ENCODE measurements at regions not wholly inside any gene's neighbourhood (a gene's known extent, or its start where the extent isn't known, plus 50 kb on each side); places are given as distances from the start of the nearest gene placed in this dataset.

DNA sequence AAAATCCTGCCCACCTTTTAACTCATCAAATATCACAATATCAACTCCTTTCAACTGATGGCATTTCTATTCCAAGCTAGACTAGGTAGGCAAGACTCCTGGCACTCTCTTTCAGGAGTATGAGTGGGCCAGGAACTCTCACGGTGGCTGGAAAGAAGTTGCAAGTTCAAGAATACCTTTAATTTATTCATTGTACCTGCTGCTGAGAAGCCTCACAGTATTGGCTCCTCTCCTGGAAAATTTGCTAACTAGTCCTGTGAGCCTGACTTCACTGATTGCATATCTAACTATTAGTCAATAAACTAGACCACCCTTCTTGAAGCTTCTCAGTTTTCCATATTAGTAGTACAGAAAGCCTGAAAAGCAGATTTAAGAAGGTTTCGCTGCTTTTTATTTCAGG is 120.2 kb downstream of the DUSP10 start:
- Histone ChIP-seq H3K9ac (ENCODE audit: low read length) (no peak overlapping the region), H3K4me1 (ENCODE audit: insufficient read depth, low read length) (peaks cover 8% of the 10 kb centered on the region), H3K4me3 (ENCODE audit: low read length) (no peak overlapping the region), H3K27me3 (ENCODE audit: low read length) (no peaks in the 10 kb centered on the region), H3K4me2 (ENCODE audit: low read length) (no peak overlapping the region), H3K27ac (ENCODE audit: low read length) (no peak overlapping the region), H3F3A (ENCODE audit: low read length, unreplicated experiment) (no peaks in the 10 kb centered on the region), H3K9me2 (replicated peaks; ENCODE audit: low read length) (no peaks in the 10 kb centered on the region), H4K20me1 (ENCODE audit: low read length) (no peaks in the 10 kb centered on the region), H2AFZ (ENCODE audit: low read length) (no peak overlapping the region), H3K9me3 (ENCODE audit: low read length) (no peaks in the 10 kb centered on the region), H3K79me2 (ENCODE audit: low read length) (no peaks in the 10 kb centered on the region), H3K36me3 (ENCODE audit: low read depth, low read length) (no peaks in the 10 kb centered on the region)
- intact Hi-C loops (cut with micrococcal nuclease): loop anchor here (1.0 kb wide), 1 partner anchor 37 kb away; no protein-coding TSS in a partner anchor
- DNase-seq (no peak), ATAC-seq (no peak)
- ChIA-PET CTCF (no interaction called here), POLR2A (ENCODE audit: unreplicated experiment) (no interaction called here)
- TF ChIP-seq, protein P1, sequence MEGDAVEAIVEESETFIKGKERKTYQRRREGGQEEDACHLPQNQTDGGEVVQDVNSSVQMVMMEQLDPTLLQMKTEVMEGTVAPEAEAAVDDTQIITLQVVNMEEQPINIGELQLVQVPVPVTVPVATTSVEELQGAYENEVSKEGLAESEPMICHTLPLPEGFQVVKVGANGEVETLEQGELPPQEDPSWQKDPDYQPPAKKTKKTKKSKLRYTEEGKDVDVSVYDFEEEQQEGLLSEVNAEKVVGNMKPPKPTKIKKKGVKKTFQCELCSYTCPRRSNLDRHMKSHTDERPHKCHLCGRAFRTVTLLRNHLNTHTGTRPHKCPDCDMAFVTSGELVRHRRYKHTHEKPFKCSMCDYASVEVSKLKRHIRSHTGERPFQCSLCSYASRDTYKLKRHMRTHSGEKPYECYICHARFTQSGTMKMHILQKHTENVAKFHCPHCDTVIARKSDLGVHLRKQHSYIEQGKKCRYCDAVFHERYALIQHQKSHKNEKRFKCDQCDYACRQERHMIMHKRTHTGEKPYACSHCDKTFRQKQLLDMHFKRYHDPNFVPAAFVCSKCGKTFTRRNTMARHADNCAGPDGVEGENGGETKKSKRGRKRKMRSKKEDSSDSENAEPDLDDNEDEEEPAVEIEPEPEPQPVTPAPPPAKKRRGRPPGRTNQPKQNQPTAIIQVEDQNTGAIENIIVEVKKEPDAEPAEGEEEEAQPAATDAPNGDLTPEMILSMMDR (conservative IDR thresholded peaks at IDR 0.05; ENCODE audit: low read depth, low read length): no peak
- TF ChIP-seq EZH2 (IDR thresholded peaks at IDR 0.05; ENCODE audit: low read length, unreplicated experiment) (no peak), EZH2phosphoT487 (IDR thresholded peaks at IDR 0.05; ENCODE audit: borderline replicate concordance, low read length) (no peak)
- no TSS peak for BruUV-seq (replicated peaks)

DNA sequence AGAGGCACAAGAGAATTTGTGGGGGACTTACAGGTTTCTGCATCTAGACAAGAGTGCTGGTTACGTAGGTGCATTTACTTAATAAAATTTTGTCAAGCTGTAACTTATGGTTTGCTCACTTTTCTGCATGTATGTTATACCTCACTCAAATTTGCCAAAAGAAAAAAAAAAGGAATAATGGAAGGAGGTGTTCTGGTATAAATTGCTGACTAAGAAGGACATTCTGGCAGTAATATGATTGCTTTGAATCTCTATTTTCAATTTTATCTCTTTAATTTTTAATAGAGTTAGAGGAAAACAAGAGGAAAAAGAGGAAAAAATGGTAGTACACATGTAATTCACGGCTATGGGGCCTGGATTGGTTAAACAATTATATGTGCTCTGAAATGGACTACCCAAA is 119.5 kb downstream of the DUSP10 start:
- Histone ChIP-seq H3K79me2 (ENCODE audit: low read length) (no peaks in the 10 kb centered on the region), H3K4me1 (ENCODE audit: insufficient read depth, low read length) (peaks cover 8% of the 10 kb centered on the region), H3K4me2 (ENCODE audit: low read length) (no peak overlapping the region), H2AFZ (ENCODE audit: low read length) (no peak overlapping the region), H4K20me1 (ENCODE audit: low read length) (no peaks in the 10 kb centered on the region), H3K27me3 (ENCODE audit: low read length) (no peaks in the 10 kb centered on the region), H3F3A (ENCODE audit: low read length, unreplicated experiment) (no peaks in the 10 kb centered on the region), H3K36me3 (ENCODE audit: low read depth, low read length) (no peaks in the 10 kb centered on the region), H3K9ac (ENCODE audit: low read length) (no peak overlapping the region), H3K27ac (ENCODE audit: low read length) (no peak overlapping the region), H3K9me2 (replicated peaks; ENCODE audit: low read length) (no peaks in the 10 kb centered on the region), H3K4me3 (ENCODE audit: low read length) (no peak overlapping the region), H3K9me3 (ENCODE audit: low read length) (no peaks in the 10 kb centered on the region)
- TF ChIP-seq, protein P1 (conservative IDR thresholded peaks at IDR 0.05; ENCODE audit: low read depth, low read length): no peak
- no peak for TF ChIP-seq EZH2 (IDR thresholded peaks at IDR 0.05; ENCODE audit: low read length, unreplicated experiment)
- TF ChIP-seq EZH2phosphoT487 (IDR thresholded peaks at IDR 0.05; ENCODE audit: borderline replicate concordance, low read length): no peak
- no peak for DNase-seq
- intact Hi-C loops (cut with micrococcal nuclease): no loop called here
- no TSS peak for BruUV-seq (replicated peaks)
- ChIA-PET CTCF (no interaction called here), POLR2A (ENCODE audit: unreplicated experiment) (no interaction called here)
- ATAC-seq: no peak

DNA sequence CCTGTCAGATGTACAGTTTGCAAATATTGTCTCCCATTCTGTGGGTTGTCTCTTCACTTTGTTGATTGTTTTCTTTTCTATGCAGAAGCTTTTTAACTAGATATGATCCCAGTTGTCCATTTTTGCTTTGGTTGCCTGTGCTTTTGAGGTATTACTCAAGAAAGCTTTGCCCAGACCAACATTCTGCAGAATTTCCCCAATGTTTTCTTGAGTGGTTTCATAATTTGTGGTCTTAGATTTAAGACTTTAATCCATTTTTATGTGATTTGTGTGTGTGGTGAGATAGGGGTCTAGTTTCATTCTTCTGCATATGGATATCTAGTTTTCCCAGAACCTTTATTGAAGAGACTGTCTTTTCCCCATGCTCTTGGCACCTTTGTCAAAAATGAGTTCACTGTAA is 116.9 kb downstream of the DUSP10 start:
- Histone ChIP-seq H3K9me3 (ENCODE audit: low read length) (no peaks in the 10 kb centered on the region), H3K27ac (ENCODE audit: low read length) (no peak overlapping the region), H3K4me1 (ENCODE audit: insufficient read depth, low read length) (peaks cover 8% of the 10 kb centered on the region), H3K4me3 (ENCODE audit: low read length) (no peak overlapping the region), H3K4me2 (ENCODE audit: low read length) (no peak overlapping the region), H3K9me2 (replicated peaks; ENCODE audit: low read length) (no peaks in the 10 kb centered on the region), H3K9ac (ENCODE audit: low read length) (no peak overlapping the region), H4K20me1 (ENCODE audit: low read length) (no peaks in the 10 kb centered on the region), H3K27me3 (ENCODE audit: low read length) (no peaks in the 10 kb centered on the region), H3K36me3 (ENCODE audit: low read depth, low read length) (no peaks in the 10 kb centered on the region), H3F3A (ENCODE audit: low read length, unreplicated experiment) (no peaks in the 10 kb centered on the region), H3K79me2 (ENCODE audit: low read length) (no peaks in the 10 kb centered on the region), H2AFZ (ENCODE audit: low read length) (no peak overlapping the region)
- DNase-seq (no peak), ATAC-seq (no peak)
- intact Hi-C loops (cut with micrococcal nuclease): no loop called here
- TF ChIP-seq, protein P1 (conservative IDR thresholded peaks at IDR 0.05; ENCODE audit: low read depth, low read length): no peak
- no peak for TF ChIP-seq EZH2 (IDR thresholded peaks at IDR 0.05; ENCODE audit: low read length, unreplicated experiment)
- no peak for TF ChIP-seq EZH2phosphoT487 (IDR thresholded peaks at IDR 0.05; ENCODE audit: borderline replicate concordance, low read length)
- CTCF ChIA-PET: no interaction called here
- POLR2A ChIA-PET (ENCODE audit: unreplicated experiment): no interaction called here
- no TSS peak for BruUV-seq (replicated peaks)

Measured in PC-3 (cell line).